Brain pericyte (primary cell): ENCODE measurements at regions not wholly inside any gene's neighbourhood (a gene's known extent, or its start where the extent isn't known, plus 50 kb on each side); places are given as distances from the start of the nearest gene placed in this dataset.
"Not testable (repeated sequence)": the region's sequence is repeated elsewhere in the genome, so short reads cannot be mapped to it uniquely, and the experiment has no call there.

Source experiments
- DNase-seq: peaks from one replicate; pipeline ENCODE4 v3.0.0-alpha.2; 2012; ENCODE audit warnings: low read depth, low spot score

GRCh38 chr3:152581951-152582350 is 253.0 kb upstream of the P2RY1 start:
- no peak for DNase-seq

- no peak for DNase-seq
Measured at GRCh38 chr3:152583963-152584362, 251.0 kb upstream of the P2RY1 start.

GRCh38 chr3:152586974-152587373 is 248.0 kb upstream of the P2RY1 start:
- no peak for DNase-seq

GRCh38 chr3:152587861-152588260 is 247.1 kb upstream of the P2RY1 start:
- DNase-seq: no peak

- DNase-seq: no peak
Measured at GRCh38 chr3:152589644-152590043, 245.3 kb upstream of the P2RY1 start.

- no peak for DNase-seq
Measured at GRCh38 chr3:152591515-152591914, 243.4 kb upstream of the P2RY1 start.

- DNase-seq: no peak
Measured at GRCh38 chr3:152593242-152593641, 241.7 kb upstream of the P2RY1 start.

- DNase-seq: peak; percentile 86
Measured at GRCh38 chr3:152595975-152596821, 238.7 kb upstream of the P2RY1 start.

GRCh38 chr3:152596832-152597231 is 238.1 kb upstream of the P2RY1 start:
- not testable (repeated sequence) for DNase-seq

- DNase-seq: no peak
Measured at GRCh38 chr3:152606146-152606545, 228.8 kb upstream of the P2RY1 start.

- no peak for DNase-seq
Measured at GRCh38 chr3:152607179-152607578, 227.8 kb upstream of the P2RY1 start.

- DNase-seq: no peak
Measured at GRCh38 chr3:152608696-152609594, 226.0 kb upstream of the P2RY1 start.

GRCh38 chr3:152609891-152610290 is 225.0 kb upstream of the P2RY1 start:
- no peak for DNase-seq

GRCh38 chr3:152610622-152611021 is 224.3 kb upstream of the P2RY1 start:
- DNase-seq: no peak

GRCh38 chr3:152611905-152612304 is 223.0 kb upstream of the P2RY1 start:
- no peak for DNase-seq

- DNase-seq: no peak
Measured at GRCh38 chr3:152613851-152614250, 221.1 kb upstream of the P2RY1 start.

GRCh38 chr3:152615681-152616080 is 219.2 kb upstream of the P2RY1 start:
- DNase-seq: no peak

- no peak for DNase-seq
Measured at GRCh38 chr3:152617609-152618008, 217.3 kb upstream of the P2RY1 start.

GRCh38 chr3:152618529-152618928 is 216.4 kb upstream of the P2RY1 start:
- DNase-seq: no peak

GRCh38 chr3:152619691-152620090 is 215.2 kb upstream of the P2RY1 start:
- DNase-seq: no peak

GRCh38 chr3:152620395-152620794 is 214.5 kb upstream of the P2RY1 start:
- no peak for DNase-seq

- DNase-seq: no peak
Measured at GRCh38 chr3:152621006-152621868, 213.7 kb upstream of the P2RY1 start.
